ENCODE measurements at regions not wholly inside any gene's neighbourhood (a gene's known extent, or its start where the extent isn't known, plus 50 kb on each side); places are given as distances from the start of the nearest gene placed in this dataset.
A peak's percentile ranks its signal among the peaks of the same experiment; 100 is the strongest.

- TF ChIP-seq CTCF (IDR thresholded peaks at IDR 0.05; ENCODE audit: control insufficient read depth, insufficient read depth, low read depth, low read length, missing control alignments), result no peak
Observed at GRCh38 chr6:14440940-14441781, 323.6 kb downstream of the CD83 start.

GRCh38 chr6:14442242-14442641, 324.7 kb downstream of the CD83 start:
- TF ChIP-seq CTCF (IDR thresholded peaks at IDR 0.05; ENCODE audit: control insufficient read depth, insufficient read depth, low read depth, low read length, missing control alignments), result no peak
- no peak for DNase-seq (ENCODE audit: low read depth)
- H3K4me3 ChIP-seq (ENCODE audit: control insufficient read depth, low read depth, low read length), result no peak overlapping the region

More at GRCh38 chr6:14440940-14441781, 323.6 kb downstream of the CD83 start:
- H3K4me3 ChIP-seq (ENCODE audit: control insufficient read depth, low read depth, low read length), result no peak overlapping the region
- peak; percentile 57 for DNase-seq (ENCODE audit: low read depth)

- TF ChIP-seq CTCF (IDR thresholded peaks at IDR 0.05; ENCODE audit: control insufficient read depth, insufficient read depth, low read depth, low read length, missing control alignments), result no peak
- no peak for DNase-seq (ENCODE audit: low read depth)
- no peak overlapping the region for H3K4me3 ChIP-seq (ENCODE audit: control insufficient read depth, low read depth, low read length)
Observed at GRCh38 chr6:14443629-14444268, 326.2 kb downstream of the CD83 start.

GRCh38 chr6:14444295-14444972, 326.9 kb downstream of the CD83 start:
- no peak for DNase-seq (ENCODE audit: low read depth)
- H3K4me3 ChIP-seq (ENCODE audit: control insufficient read depth, low read depth, low read length), result no peak overlapping the region

GRCh38 chr6:14447240-14447639, 329.7 kb downstream of the CD83 start:
- H3K4me3 ChIP-seq (ENCODE audit: control insufficient read depth, low read depth, low read length), result no peak overlapping the region
- no peak for TF ChIP-seq CTCF (IDR thresholded peaks at IDR 0.05; ENCODE audit: control insufficient read depth, insufficient read depth, low read depth, low read length, missing control alignments)
- DNase-seq (ENCODE audit: low read depth), result no peak

More at GRCh38 chr6:14444295-14444972, 326.9 kb downstream of the CD83 start:
- TF ChIP-seq CTCF (IDR thresholded peaks at IDR 0.05; ENCODE audit: control insufficient read depth, insufficient read depth, low read depth, low read length, missing control alignments), result no peak

- TF ChIP-seq CTCF (IDR thresholded peaks at IDR 0.05; ENCODE audit: control insufficient read depth, insufficient read depth, low read depth, low read length, missing control alignments), result no peak
- DNase-seq (ENCODE audit: low read depth), result no peak
- H3K4me3 ChIP-seq (ENCODE audit: control insufficient read depth, low read depth, low read length), result no peak overlapping the region
Observed at GRCh38 chr6:14448246-14448645, 330.7 kb downstream of the CD83 start.
